Ascending aorta (tissue), 2 donors: ENCODE measurements at regions not wholly inside any gene's neighbourhood (a gene's known extent, or its start where the extent isn't known, plus 50 kb on each side); places are given as distances from the start of the nearest gene placed in this dataset.
"Not testable (repeated sequence)": the region's sequence is repeated elsewhere in the genome, so short reads cannot be mapped to it uniquely, and the experiment has no call there.

Experiments
- DNase-seq, 2 donors: peaks; one replicate each; pipeline ENCODE4 v3.0.0-alpha.2; 2019; ENCODE audit warnings: low spot score in 2 of 2
- H3K27ac ChIP-seq, 2 donors: fragments of 200-600 bp; sonication (generic); one replicate each; pipeline ENCODE4 v1.5.1; 2016 to 2017; ENCODE audit warnings: mild to moderate bottlenecking in 1 of 2
- H3K27me3 ChIP-seq: fragments of 200-600 bp; sonication (generic); one replicate; pipeline ENCODE4 v1.5.1; 2017
- H3K36me3 ChIP-seq, 2 donors: fragments of 200-600 bp; sonication (generic); one replicate each; pipeline ENCODE4 v1.5.1; 2016
- H3K4me1 ChIP-seq, 2 donors: fragments of 200-600 bp; sonication (generic); one replicate each; pipeline ENCODE4 v1.5.1; 2016 to 2017; ENCODE audit warnings: mild to moderate bottlenecking in 1 of 2
- H3K4me3 ChIP-seq, 2 donors: fragments of 200-600 bp; sonication (generic); one replicate each; pipeline ENCODE4 v1.5.1; 2016 to 2017; ENCODE audit warnings: mild to moderate bottlenecking in 1 of 2
- H3K9me3 ChIP-seq, 2 donors: fragments of 200-600 bp; sonication (generic); one replicate each; pipeline ENCODE4 v1.5.1; 2016
- CTCF ChIP-seq, 3 experiments: fragments of 200-600 bp in 2 of 3; fragments of 450-650 bp in 1 of 3; sonication (generic) in 2 of 3; IDR thresholded peaks; one replicate each; pipeline ENCODE4 v1.5.1; 2016 to 2019; ENCODE audit warnings: antibody characterized with exemption in 3 of 3, mild to moderate bottlenecking in 1 of 3, moderate library complexity in 1 of 3
- intact Hi-C: fragments of 100-400 bp; cut with DNase I; formaldehyde crosslinking; loops from one replicate; pipeline ENCODE4 v1.15.1; 2023

DNA sequence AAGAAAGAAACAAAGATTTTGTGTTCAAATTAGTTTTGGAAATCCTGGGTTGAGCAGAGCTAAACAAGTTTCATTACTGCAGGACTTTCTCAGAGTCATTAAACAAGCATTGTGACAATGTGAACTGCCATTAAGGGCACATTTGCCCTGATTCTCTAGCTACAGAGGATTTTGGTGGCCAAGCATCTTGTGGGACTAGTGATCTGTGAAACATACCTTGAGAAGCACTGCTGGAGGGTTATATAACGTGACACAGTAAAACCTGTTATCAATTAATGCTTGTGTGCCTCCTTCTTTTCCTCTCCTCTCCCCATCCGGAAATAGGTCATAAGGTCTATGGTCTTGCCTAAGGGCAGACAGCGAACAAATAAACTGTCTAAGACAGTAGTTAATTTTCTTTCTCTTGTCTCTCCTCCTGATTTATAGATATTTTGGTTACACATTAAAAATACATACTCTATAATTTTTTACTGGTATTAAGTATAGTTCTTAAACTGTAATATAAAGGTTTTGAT is 167.3 kb upstream of the NANOGP8 start:
- DNase-seq = no peak
- no peak overlapping the region for H3K27ac ChIP-seq
- H3K36me3 ChIP-seq = no peaks in the 10 kb centered on the region
- H3K9me3 ChIP-seq = no peaks in the 10 kb centered on the region
- TF ChIP-seq CTCF (IDR thresholded peaks at IDR 0.05) = no peak
- H3K27me3 ChIP-seq = no peaks in the 10 kb centered on the region
- H3K4me3 ChIP-seq = no peak overlapping the region
- intact Hi-C loops = no loop called here
- no peaks in the 10 kb centered on the region for H3K4me1 ChIP-seq

GRCh38 chr15:35247150-35247549 is 162.1 kb upstream of the NANOGP8 start:
- Histone ChIP-seq H3K9me3 (no peaks in the 10 kb centered on the region), H3K36me3 (no peaks in the 10 kb centered on the region), H3K27me3 (no peaks in the 10 kb centered on the region), H3K27ac (no peak overlapping the region), H3K4me3 (no peak overlapping the region), H3K4me1 (no peaks in the 10 kb centered on the region)
- no peak for TF ChIP-seq CTCF (IDR thresholded peaks at IDR 0.05)
- intact Hi-C loops = no loop called here
- no peak for DNase-seq

DNA sequence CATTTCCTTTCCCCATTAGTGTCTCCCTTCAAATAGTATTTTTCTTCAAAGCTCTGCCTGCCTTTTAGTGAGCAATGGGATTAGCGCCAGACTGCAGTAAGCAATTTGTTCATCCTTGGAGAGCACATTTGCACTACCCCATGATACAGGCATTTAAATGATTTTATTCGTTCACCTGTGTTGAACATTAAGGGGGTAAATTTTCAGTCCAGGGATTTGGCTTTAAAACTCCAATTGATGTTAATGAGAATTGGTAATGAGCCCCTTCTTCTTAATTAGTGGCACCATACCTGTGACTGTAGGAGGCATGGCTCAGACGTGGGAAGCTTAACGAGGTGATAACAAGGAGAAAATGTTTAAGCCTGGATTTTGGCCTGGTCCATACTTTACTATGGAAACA is 161.4 kb upstream of the NANOGP8 start:
- TF ChIP-seq CTCF (IDR thresholded peaks at IDR 0.05) = no peak
- H3K9me3 ChIP-seq = no peaks in the 10 kb centered on the region
- no peaks in the 10 kb centered on the region for H3K36me3 ChIP-seq
- no peak overlapping the region for H3K27ac ChIP-seq
- DNase-seq = no peak
- intact Hi-C loops = no loop called here
- no peaks in the 10 kb centered on the region for H3K27me3 ChIP-seq
- no peak overlapping the region for H3K4me3 ChIP-seq
- H3K4me1 ChIP-seq = no peaks in the 10 kb centered on the region

GRCh38 chr15:35245681-35246080 is 160.6 kb upstream of the NANOGP8 start:
- H3K36me3 ChIP-seq, H3K9me3 ChIP-seq, H3K27me3 ChIP-seq, H3K4me1 ChIP-seq, intact Hi-C loops, H3K4me3 ChIP-seq, H3K27ac ChIP-seq, DNase-seq: not testable (repeated sequence)

DNA sequence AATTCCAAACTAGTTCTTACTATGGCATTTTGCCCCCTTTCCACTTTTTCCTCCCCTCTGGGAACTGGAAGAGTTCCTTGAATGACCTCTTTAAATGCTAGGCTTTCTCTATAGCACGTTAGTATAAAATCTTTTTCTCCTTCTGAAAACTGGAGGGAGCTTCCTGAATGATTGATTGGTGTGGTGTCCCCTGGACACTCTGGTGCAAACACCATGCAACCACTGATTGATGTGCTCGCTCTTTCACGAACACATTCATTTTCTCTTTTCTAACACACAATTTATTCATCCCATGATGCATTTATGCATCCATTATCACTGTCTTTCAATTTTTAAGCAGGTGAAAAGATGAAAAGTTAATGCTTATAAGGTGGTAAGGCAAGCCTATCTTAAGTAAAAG is 159.1 kb upstream of the NANOGP8 start:
- intact Hi-C loops = no loop called here
- no peak overlapping the region for H3K4me3 ChIP-seq

GRCh38 chr15:35243758-35244157 is 158.7 kb upstream of the NANOGP8 start:
- H3K4me1 ChIP-seq = no peaks in the 10 kb centered on the region
- no peak overlapping the region for H3K27ac ChIP-seq
- DNase-seq = no peak

More for the DNA sequence above, 159.1 kb upstream of the NANOGP8 start:
- no peak for DNase-seq
- Histone ChIP-seq H3K27me3 (no peaks in the 10 kb centered on the region), H3K36me3 (no peaks in the 10 kb centered on the region), H3K9me3 (no peaks in the 10 kb centered on the region), H3K27ac (no peak overlapping the region), H3K4me1 (no peaks in the 10 kb centered on the region)
- TF ChIP-seq CTCF (IDR thresholded peaks at IDR 0.05) = no peak

DNA sequence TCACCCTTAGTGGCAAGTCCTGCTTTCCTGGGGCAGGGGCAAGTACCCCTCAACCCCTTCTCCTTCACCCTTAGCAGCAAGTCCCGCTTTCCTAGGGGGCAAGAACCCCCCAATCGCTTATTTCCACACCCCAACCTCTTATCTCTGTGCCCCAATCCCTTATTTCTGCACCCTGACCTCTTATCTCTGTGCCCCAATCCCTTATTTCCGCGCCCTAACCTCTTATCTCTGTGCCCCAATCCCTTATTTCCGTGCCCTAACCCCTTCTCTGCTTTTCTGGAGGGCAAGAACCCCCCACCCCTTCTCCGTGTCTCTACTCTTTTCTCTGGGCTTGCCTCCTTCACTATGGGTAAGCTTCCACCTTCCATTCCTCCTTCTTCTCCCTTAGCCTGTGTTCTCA is 154.6 kb upstream of the NANOGP8 start:
- H3K9me3 ChIP-seq, H3K36me3 ChIP-seq, H3K4me3 ChIP-seq, H3K27ac ChIP-seq, H3K27me3 ChIP-seq, intact Hi-C loops, DNase-seq, H3K4me1 ChIP-seq: not testable (repeated sequence)

More at GRCh38 chr15:35243758-35244157, 158.7 kb upstream of the NANOGP8 start:
- no peaks in the 10 kb centered on the region for H3K27me3 ChIP-seq
- no peak for TF ChIP-seq CTCF (IDR thresholded peaks at IDR 0.05)
- no peaks in the 10 kb centered on the region for H3K36me3 ChIP-seq
- intact Hi-C loops = no loop called here
- H3K9me3 ChIP-seq = no peaks in the 10 kb centered on the region
- no peak overlapping the region for H3K4me3 ChIP-seq

DNA sequence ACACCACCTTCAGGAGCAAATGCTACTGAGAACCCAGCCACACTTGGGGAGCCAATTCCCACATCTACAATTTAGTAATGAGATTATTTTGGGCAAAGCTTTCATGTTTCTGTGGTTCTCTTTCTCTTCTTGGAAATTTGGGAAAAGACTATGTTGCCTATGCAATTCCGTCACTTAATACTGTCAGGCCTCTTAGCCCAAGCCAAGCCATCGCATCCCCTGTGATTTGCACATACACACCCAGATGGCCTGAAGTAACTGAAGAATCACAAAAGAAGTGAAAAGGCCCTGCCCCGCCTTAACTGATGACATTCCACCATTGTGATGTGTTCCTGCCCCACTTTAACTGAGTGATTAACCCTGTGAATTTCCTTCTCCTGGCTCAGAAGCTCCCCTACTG is 153.4 kb upstream of the NANOGP8 start:
- H3K4me3 ChIP-seq, H3K27me3 ChIP-seq, intact Hi-C loops, H3K27ac ChIP-seq, H3K9me3 ChIP-seq, H3K36me3 ChIP-seq, H3K4me1 ChIP-seq, DNase-seq: not testable (repeated sequence)
